H9 (cell line): ENCODE measurements at regions not wholly inside any gene's neighbourhood (a gene's known extent, or its start where the extent isn't known, plus 50 kb on each side); places are given as distances from the start of the nearest gene placed in this dataset.

Source experiments
- DNase-seq: peaks from one replicate; pipeline ENCODE4 v3.0.0-alpha.2; 2017
- H2AFZ ChIP-seq: one replicate; pipeline ENCODE4 v1.6.1; 2013; ENCODE audit warnings: mild to moderate bottlenecking, low read length, control low read depth, moderate library complexity
- H2AK5ac ChIP-seq: 2 replicates; pipeline ENCODE4 v1.6.1; 2013; ENCODE audit warnings: low read length, control low read depth, mixed read lengths; ENCODE audit not compliant: insufficient read length
- H2BK120ac ChIP-seq: one replicate; pipeline ENCODE4 v1.6.1; 2013; ENCODE audit warnings: low read depth, mild to moderate bottlenecking, low read length, control low read depth, inconsistent platforms; ENCODE audit not compliant: poor library complexity, severe bottlenecking
- H2BK12ac ChIP-seq: 2 replicates; pipeline ENCODE4 v1.6.1; 2013; ENCODE audit warnings: low read length, control low read depth, mixed read lengths, low read depth; ENCODE audit not compliant: insufficient read length
- H2BK15ac ChIP-seq: 2 replicates; pipeline ENCODE4 v1.6.1; 2013; ENCODE audit warnings: low read depth, low read length, control low read depth
- H2BK20ac ChIP-seq: one replicate; pipeline ENCODE4 v1.6.1; 2013; ENCODE audit warnings: low read depth, mild to moderate bottlenecking, low read length, control low read depth, inconsistent platforms; ENCODE audit not compliant: poor library complexity, severe bottlenecking
- H2BK5ac ChIP-seq: 2 replicates; pipeline ENCODE4 v1.6.1; 2013; ENCODE audit warnings: low read length, control low read depth, mixed read lengths; ENCODE audit not compliant: insufficient read length
- H3K14ac ChIP-seq: 2 replicates; pipeline ENCODE4 v1.6.1; 2013; ENCODE audit warnings: low read length, control low read depth; ENCODE audit not compliant: insufficient read depth
- H3K18ac ChIP-seq: 2 replicates; pipeline ENCODE4 v1.6.1; 2013; ENCODE audit warnings: low read depth, mild to moderate bottlenecking, mixed read lengths, low read length, control low read depth; ENCODE audit not compliant: insufficient read length
- H3K23ac ChIP-seq: 2 replicates; pipeline ENCODE4 v1.6.1; 2013; ENCODE audit warnings: low read length, control low read depth, mixed read lengths, low read depth; ENCODE audit not compliant: insufficient read length
- H3K23me2 ChIP-seq: 2 replicates; pipeline ENCODE4 v1.6.1; 2013; ENCODE audit warnings: low read depth, mild to moderate bottlenecking, mixed read lengths, low read length, control low read depth; ENCODE audit not compliant: insufficient read length, poor library complexity, severe bottlenecking
- H3K27ac ChIP-seq: 2 replicates; pipeline ENCODE4 v1.5.1; 2013; ENCODE audit warnings: low read length, control low read depth, mixed read lengths, low read depth; ENCODE audit not compliant: insufficient read length
- H3K27me3 ChIP-seq: 2 replicates; pipeline ENCODE4 v1.6.1; 2013; ENCODE audit warnings: low read length, control low read depth, inconsistent platforms; ENCODE audit not compliant: insufficient read depth
- H3K4ac ChIP-seq: 2 replicates; pipeline ENCODE4 v1.6.1; 2013; ENCODE audit warnings: low read depth, mild to moderate bottlenecking, control low read depth, inconsistent platforms, low read length, moderate library complexity
- H3K4me1 ChIP-seq: 2 replicates; pipeline ENCODE4 v1.6.1; 2013; ENCODE audit warnings: low read length, control low read depth, inconsistent platforms; ENCODE audit not compliant: insufficient read depth
- H3K4me2 ChIP-seq: 2 replicates; pipeline ENCODE4 v1.6.1; 2013; ENCODE audit warnings: low read length, control low read depth, mixed read lengths; ENCODE audit not compliant: insufficient read length, insufficient read depth
- H3K56ac ChIP-seq: 2 replicates; pipeline ENCODE4 v1.6.1; 2013; ENCODE audit warnings: low read depth, mild to moderate bottlenecking, mixed read lengths, low read length, control low read depth; ENCODE audit not compliant: insufficient read length
- H3K79me1 ChIP-seq: 2 replicates; pipeline ENCODE4 v1.6.1; 2013; ENCODE audit warnings: low read depth, mild to moderate bottlenecking, moderate library complexity, low read length, control low read depth, inconsistent platforms; ENCODE audit not compliant: insufficient read depth, poor library complexity, severe bottlenecking
- H3K79me2 ChIP-seq: 2 replicates; pipeline ENCODE4 v1.6.1; 2013; ENCODE audit warnings: low read length, control low read depth, inconsistent platforms; ENCODE audit not compliant: insufficient read depth
- H3K9ac ChIP-seq: 2 replicates; pipeline ENCODE4 v1.6.1; 2013; ENCODE audit warnings: low read length, control low read depth, mixed read lengths; ENCODE audit not compliant: insufficient read length; ENCODE audit errors: extremely low read depth
- H3K9me3 ChIP-seq: one replicate; pipeline ENCODE4 v1.6.1; 2013; ENCODE audit warnings: low read depth, low read length, inconsistent platforms; ENCODE audit not compliant: control insufficient read depth
- H3T11ph ChIP-seq: one replicate; pipeline ENCODE4 v1.6.1; 2013; ENCODE audit warnings: mild to moderate bottlenecking, low read length, control low read depth, inconsistent platforms
- H4K20me1 ChIP-seq: one replicate; pipeline ENCODE4 v1.6.1; 2013; ENCODE audit not compliant: control insufficient read depth, insufficient read length, insufficient read depth
- H4K5ac ChIP-seq: 2 replicates; pipeline ENCODE4 v1.6.1; 2013; ENCODE audit warnings: low read depth, mild to moderate bottlenecking, mixed read lengths, low read length, control low read depth; ENCODE audit not compliant: insufficient read length
- H4K8ac ChIP-seq: replicated peaks from 2 replicates; pipeline ENCODE4 v1.6.1; 2013; ENCODE audit warnings: low read length, control low read depth, mixed read lengths, low read depth; ENCODE audit not compliant: insufficient read length
- H4K91ac ChIP-seq: 2 replicates; pipeline ENCODE4 v1.6.1; 2013; ENCODE audit warnings: low read depth, mild to moderate bottlenecking, moderate library complexity, mixed read lengths, low read length, control low read depth; ENCODE audit not compliant: insufficient read length
- H3K27ac Mint-ChIP-seq, 3 experiments: 2 replicates in 2 of 3; 3 replicates in 1 of 3; pipeline ENCODE4 v1.8.0; 2020 to 2021; ENCODE audit warnings: mixed read lengths in 3 of 3, mild to moderate bottlenecking in 1 of 3, moderate library complexity in 1 of 3
- H3K27me3 Mint-ChIP-seq: 2 replicates; pipeline ENCODE4 v1.8.0; 2021; ENCODE audit warnings: low read depth, mild to moderate bottlenecking, moderate library complexity, mixed read lengths
- H3K36me3 Mint-ChIP-seq, 3 experiments: 2 replicates in 2 of 3; 3 replicates in 1 of 3; pipeline ENCODE4 v1.8.0; 2020 to 2021; ENCODE audit warnings: low read depth in 3 of 3, mixed read lengths in 3 of 3; ENCODE audit not compliant: insufficient read depth in 1 of 3
- H3K4me1 Mint-ChIP-seq, 2 experiments: 2 replicates each; pipeline ENCODE4 v1.8.0; 2020; ENCODE audit warnings: mixed read lengths in 2 of 2
- H3K4me3 Mint-ChIP-seq, 2 experiments: 2 replicates in 1 of 2; 3 replicates in 1 of 2; pipeline ENCODE4 v1.8.0; 2020 to 2021; ENCODE audit warnings: mild to moderate bottlenecking in 2 of 2, mixed read lengths in 2 of 2, moderate library complexity in 1 of 2
- H3K9me3 Mint-ChIP-seq, 2 experiments: 2 replicates in 1 of 2; 3 replicates in 1 of 2; pipeline ENCODE4 v1.8.0; 2020; ENCODE audit warnings: mild to moderate bottlenecking in 2 of 2, mixed read lengths in 2 of 2, moderate library complexity in 1 of 2
- WGBS: extraction: QIAGEN DNeasy Blood & Tissue Kit; methylation state at CpG from one replicate; pipeline ENCODE4 v1.1.7; 2013; ENCODE audit warnings: missing lambda C conversion rate, low lambda C conversion rate, mixed read lengths; ENCODE audit not compliant: insufficient read length; ENCODE audit errors: extremely low coverage; 5-methylcytosine and 5-hydroxymethylcytosine counted together
- TF ChIP-seq, protein P1 (sequence below): fragments of 200-600 bp; sonication (generic); conservative IDR thresholded peaks from 3 replicates; pipeline ENCODE4 v1.8.0; 2021; ENCODE audit warnings: antibody characterized with exemption, mild to moderate bottlenecking

DNA sequence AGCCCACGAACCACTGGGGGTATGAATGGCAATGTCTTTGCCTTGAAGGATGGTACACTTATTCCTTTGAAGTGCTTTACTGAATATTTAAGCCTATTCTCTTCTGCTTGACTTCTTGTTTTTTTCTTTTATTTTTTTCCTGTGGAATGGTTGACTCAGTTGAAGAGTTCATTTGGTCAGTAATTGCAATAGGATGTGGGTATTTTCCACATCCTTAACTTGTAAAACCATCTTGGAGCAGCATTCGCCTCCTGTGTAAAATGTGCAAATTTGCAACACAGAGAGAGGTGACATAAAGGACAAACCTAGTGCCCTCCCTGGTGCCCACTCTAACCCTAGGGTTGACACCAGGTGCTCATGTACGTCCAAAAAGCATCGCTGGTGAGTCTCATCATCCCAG, 347.0 kb downstream of the GATA3 start:
- WGBS = no CpG with 5 or more reads among the region's 4 CpGs
- Histone ChIP-seq H4K5ac (no peak overlapping the region), H3K23ac (no peak overlapping the region), H3K9ac (no peak overlapping the region), H3K9me3 (no peaks in the 10 kb centered on the region), H3K4me1 (no peaks in the 10 kb centered on the region), H3T11ph (no peak overlapping the region), H3K27ac (no peak overlapping the region), H2AFZ (no peak overlapping the region), H2AK5ac (no peak overlapping the region), H3K18ac (no peak overlapping the region), H2BK5ac (no peak overlapping the region), H3K4ac (no peak overlapping the region), H3K4me2 (no peak overlapping the region), H3K14ac (no peak overlapping the region), H4K20me1 (no peaks in the 10 kb centered on the region), H3K56ac (no peak overlapping the region), H2BK20ac (no peak overlapping the region), H2BK12ac (no peak overlapping the region), H4K91ac (no peak overlapping the region), H4K8ac (no peak overlapping the region), H3K79me2 (no peaks in the 10 kb centered on the region), H3K79me1 (no peaks in the 10 kb centered on the region), H3K27me3 (no peaks in the 10 kb centered on the region), H3K23me2 (no peaks in the 10 kb centered on the region), H2BK15ac (no peak overlapping the region), H2BK120ac (no peak overlapping the region)
- peaks cover 5% of the 10 kb centered on the region; the same call in 1 of the 2 replicates for H3K27me3 Mint-ChIP-seq
- TF ChIP-seq, protein P1, sequence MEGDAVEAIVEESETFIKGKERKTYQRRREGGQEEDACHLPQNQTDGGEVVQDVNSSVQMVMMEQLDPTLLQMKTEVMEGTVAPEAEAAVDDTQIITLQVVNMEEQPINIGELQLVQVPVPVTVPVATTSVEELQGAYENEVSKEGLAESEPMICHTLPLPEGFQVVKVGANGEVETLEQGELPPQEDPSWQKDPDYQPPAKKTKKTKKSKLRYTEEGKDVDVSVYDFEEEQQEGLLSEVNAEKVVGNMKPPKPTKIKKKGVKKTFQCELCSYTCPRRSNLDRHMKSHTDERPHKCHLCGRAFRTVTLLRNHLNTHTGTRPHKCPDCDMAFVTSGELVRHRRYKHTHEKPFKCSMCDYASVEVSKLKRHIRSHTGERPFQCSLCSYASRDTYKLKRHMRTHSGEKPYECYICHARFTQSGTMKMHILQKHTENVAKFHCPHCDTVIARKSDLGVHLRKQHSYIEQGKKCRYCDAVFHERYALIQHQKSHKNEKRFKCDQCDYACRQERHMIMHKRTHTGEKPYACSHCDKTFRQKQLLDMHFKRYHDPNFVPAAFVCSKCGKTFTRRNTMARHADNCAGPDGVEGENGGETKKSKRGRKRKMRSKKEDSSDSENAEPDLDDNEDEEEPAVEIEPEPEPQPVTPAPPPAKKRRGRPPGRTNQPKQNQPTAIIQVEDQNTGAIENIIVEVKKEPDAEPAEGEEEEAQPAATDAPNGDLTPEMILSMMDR = no peak
- no peaks in the 10 kb centered on the region for H3K9me3 Mint-ChIP-seq
- DNase-seq = no peak
- H3K4me3 Mint-ChIP-seq = no peak overlapping the region
- no peaks in the 10 kb centered on the region for H3K36me3 Mint-ChIP-seq
- no peak overlapping the region for H3K27ac Mint-ChIP-seq
- H3K4me1 Mint-ChIP-seq = peaks cover 24 to 43% of the 10 kb centered on the region in 2 experiments
